PC-3 (cell line): ENCODE measurements at regions not wholly inside any gene's neighbourhood (a gene's known extent, or its start where the extent isn't known, plus 50 kb on each side); places are given as distances from the start of the nearest gene placed in this dataset.

ENCODE experiments used
- ATAC-seq: fragments of 200-7000 bp; cut with Tn5 transposase; 2 replicates; pipeline ENCODE4 v1.9.1; 2020; ENCODE audit warnings: mild to moderate bottlenecking, moderate library complexity
- BruUV-seq: library from RNA; stranded (reverse); fragments of 400-500 nt; replicated peaks from 2 replicates; lab custom pipeline; 2021; lab: Mats Ljungman, UMichigan
- CTCF ChIA-PET: fragments of 300-600 bp; sonication (Branson Sonifier 250); formaldehyde crosslinking; loops from one replicate; lab custom pipeline; 2022; ENCODE audit warnings: antibody characterized with exemption; lab: Charles Lee
- POLR2A ChIA-PET: fragments of 300-600 bp; sonication (Branson Sonifier 250); formaldehyde crosslinking; loops from one replicate; lab custom pipeline; 2022; ENCODE audit warnings: antibody characterized with exemption; ENCODE audit not compliant: unreplicated experiment; lab: Charles Lee
- DNase-seq: peaks from one replicate; pipeline ENCODE4 v3.0.0-alpha.2; 2015
- H2AFZ ChIP-seq: fragments of 300-600 bp; sonication (generic); 2 replicates; pipeline ENCODE4 v1.6.0; 2016; ENCODE audit warnings: antibody characterized with exemption, low read length
- H3F3A ChIP-seq: fragments of 300-600 bp; sonication (generic); one replicate; pipeline ENCODE4 v1.6.0; 2017; ENCODE audit warnings: antibody characterized with exemption, low read length, control low read depth, mild to moderate bottlenecking; ENCODE audit not compliant: unreplicated experiment
- H3K27ac ChIP-seq: fragments of 300-600 bp; sonication (generic); 2 replicates; pipeline ENCODE4 v1.5.1; 2016; ENCODE audit warnings: mild to moderate bottlenecking, low read length
- H3K27me3 ChIP-seq: fragments of 300-600 bp; sonication (generic); 2 replicates; pipeline ENCODE4 v1.6.1; 2016; ENCODE audit warnings: low read length, mixed read lengths
- H3K36me3 ChIP-seq: fragments of 300-600 bp; sonication (generic); 2 replicates; pipeline ENCODE4 v1.6.1; 2016; ENCODE audit warnings: low read depth, mixed run types, low read length, mixed read lengths
- H3K4me1 ChIP-seq: fragments of 300-600 bp; sonication (generic); 2 replicates; pipeline ENCODE4 v1.5.1; 2016; ENCODE audit warnings: low read length; ENCODE audit not compliant: insufficient read depth
- H3K4me2 ChIP-seq: fragments of 300-600 bp; sonication (generic); 2 replicates; pipeline ENCODE4 v1.6.0; 2016; ENCODE audit warnings: low read length
- H3K4me3 ChIP-seq: fragments of 300-600 bp; sonication (generic); 2 replicates; pipeline ENCODE4 v1.5.1; 2016; ENCODE audit warnings: mild to moderate bottlenecking, low read length, mixed read lengths
- H3K79me2 ChIP-seq: fragments of 300-600 bp; sonication (generic); 2 replicates; pipeline ENCODE4 v1.6.1; 2017; ENCODE audit warnings: low read length, mixed read lengths
- H3K9ac ChIP-seq: fragments of 300-600 bp; sonication (generic); 2 replicates; pipeline ENCODE4 v1.6.0; 2016; ENCODE audit warnings: mild to moderate bottlenecking, low read length
- H3K9me2 ChIP-seq: fragments of 300-600 bp; sonication (generic); replicated peaks from 2 replicates; pipeline ENCODE4 v1.6.1; 2016; ENCODE audit warnings: mixed run types, low read length, mixed read lengths
- H3K9me3 ChIP-seq: fragments of 300-600 bp; sonication (generic); 2 replicates; pipeline ENCODE4 v1.6.1; 2016; ENCODE audit warnings: low read length, mixed read lengths
- H4K20me1 ChIP-seq: fragments of 300-600 bp; sonication (generic); 2 replicates; pipeline ENCODE4 v1.6.1; 2016; ENCODE audit warnings: low read length, mixed read lengths
- CTCF ChIP-seq: fragments of 300-600 bp; sonication (generic); conservative IDR thresholded peaks from 2 replicates; pipeline ENCODE4 v1.5.1; 2017; ENCODE audit warnings: antibody characterized with exemption, low read depth, mild to moderate bottlenecking, low read length
- EZH2 ChIP-seq: fragments of 300-600 bp; sonication (generic); IDR thresholded peaks from one replicate; pipeline ENCODE4 v1.6.1; 2017; ENCODE audit warnings: antibody characterized with exemption, mild to moderate bottlenecking, low read length; ENCODE audit not compliant: unreplicated experiment
- EZH2phosphoT487 ChIP-seq: fragments of 300-600 bp; sonication (generic); IDR thresholded peaks from 2 replicates; pipeline ENCODE4 v1.6.1; 2018; ENCODE audit warnings: mild to moderate bottlenecking, antibody characterized with exemption, low read length, borderline replicate concordance
- intact Hi-C: fragments of 100-400 bp; cut with micrococcal nuclease; formaldehyde crosslinking; loops from 2 replicates; pipeline ENCODE4 v1.9.0; 2023

GRCh38 chr6:62894114-62894513, 317.2 kb upstream of the FKBP1C start:
- no peak for TF ChIP-seq EZH2phosphoT487
- no peak for TF ChIP-seq CTCF
- TF ChIP-seq EZH2, result no peak
- no peak overlapping the region for H2AFZ ChIP-seq
- no peaks in the 10 kb centered on the region for H3K4me1 ChIP-seq
- H3K9me2 ChIP-seq, result no peaks in the 10 kb centered on the region
- no peaks in the 10 kb centered on the region for H3K9me3 ChIP-seq
- no peaks in the 10 kb centered on the region for H3K79me2 ChIP-seq
- intact Hi-C loops, result loop anchor here (5.0 to 10.0 kb wide), 2 partner anchors 147 to 381 kb away; no protein-coding TSS in a partner anchor
- H3K9ac ChIP-seq, result no peak overlapping the region
- ChIA-PET POLR2A (no interaction called here), CTCF (no interaction called here)
- no peaks in the 10 kb centered on the region for H4K20me1 ChIP-seq
- no TSS peak for BruUV-seq
- no peaks in the 10 kb centered on the region for H3F3A ChIP-seq
- H3K4me3 ChIP-seq, result no peak overlapping the region
- H3K27ac ChIP-seq, result no peak overlapping the region
- H3K27me3 ChIP-seq, result no peaks in the 10 kb centered on the region
- no peak overlapping the region for H3K4me2 ChIP-seq
- H3K36me3 ChIP-seq, result no peaks in the 10 kb centered on the region
- ATAC-seq (no peak), DNase-seq (no peak)

- no peaks in the 10 kb centered on the region for H3K36me3 ChIP-seq
- no peak overlapping the region for H3K27ac ChIP-seq
- no peaks in the 10 kb centered on the region for H4K20me1 ChIP-seq
- no TSS peak for BruUV-seq
- no peak for TF ChIP-seq EZH2phosphoT487
- no peak for TF ChIP-seq EZH2
- no peak for TF ChIP-seq CTCF
- H2AFZ ChIP-seq, result no peak overlapping the region
- DNase-seq (no peak), ATAC-seq (no peak)
- no peaks in the 10 kb centered on the region for H3K9me3 ChIP-seq
- ChIA-PET CTCF (no interaction called here), POLR2A (no interaction called here)
- no peak overlapping the region for H3K9ac ChIP-seq
- no peaks in the 10 kb centered on the region for H3K4me1 ChIP-seq
- no peak overlapping the region for H3K4me2 ChIP-seq
- no peaks in the 10 kb centered on the region for H3K79me2 ChIP-seq
- no peak overlapping the region for H3K4me3 ChIP-seq
- no peaks in the 10 kb centered on the region for H3K9me2 ChIP-seq
- no peaks in the 10 kb centered on the region for H3F3A ChIP-seq
- intact Hi-C loops, result no loop called here
- H3K27me3 ChIP-seq, result no peaks in the 10 kb centered on the region
Observed at GRCh38 chr6:62903266-62903665, 308.0 kb upstream of the FKBP1C start.

- no peak overlapping the region for H2AFZ ChIP-seq
- H3K4me3 ChIP-seq, result no peak overlapping the region
- H4K20me1 ChIP-seq, result no peaks in the 10 kb centered on the region
- no peaks in the 10 kb centered on the region for H3F3A ChIP-seq
- H3K79me2 ChIP-seq, result no peaks in the 10 kb centered on the region
- no peaks in the 10 kb centered on the region for H3K4me1 ChIP-seq
- TF ChIP-seq EZH2 (no peak), EZH2phosphoT487 (no peak), CTCF (no peak)
- H3K9me2 ChIP-seq, result no peaks in the 10 kb centered on the region
- DNase-seq, result no peak
- no peak overlapping the region for H3K9ac ChIP-seq
- BruUV-seq, result no TSS peak
- CTCF ChIA-PET, result no interaction called here
- no peaks in the 10 kb centered on the region for H3K27me3 ChIP-seq
- H3K4me2 ChIP-seq, result no peak overlapping the region
- H3K27ac ChIP-seq, result no peak overlapping the region
- POLR2A ChIA-PET, result no interaction called here
- intact Hi-C loops, result no loop called here
- H3K9me3 ChIP-seq, result no peaks in the 10 kb centered on the region
- no peaks in the 10 kb centered on the region for H3K36me3 ChIP-seq
- ATAC-seq, result no peak
Observed at GRCh38 chr6:62904687-62905086, 306.6 kb upstream of the FKBP1C start.
